ENCODE measurements at regions not wholly inside any gene's neighbourhood (a gene's known extent, or its start where the extent isn't known, plus 50 kb on each side); places are given as distances from the start of the nearest gene placed in this dataset.

DNA sequence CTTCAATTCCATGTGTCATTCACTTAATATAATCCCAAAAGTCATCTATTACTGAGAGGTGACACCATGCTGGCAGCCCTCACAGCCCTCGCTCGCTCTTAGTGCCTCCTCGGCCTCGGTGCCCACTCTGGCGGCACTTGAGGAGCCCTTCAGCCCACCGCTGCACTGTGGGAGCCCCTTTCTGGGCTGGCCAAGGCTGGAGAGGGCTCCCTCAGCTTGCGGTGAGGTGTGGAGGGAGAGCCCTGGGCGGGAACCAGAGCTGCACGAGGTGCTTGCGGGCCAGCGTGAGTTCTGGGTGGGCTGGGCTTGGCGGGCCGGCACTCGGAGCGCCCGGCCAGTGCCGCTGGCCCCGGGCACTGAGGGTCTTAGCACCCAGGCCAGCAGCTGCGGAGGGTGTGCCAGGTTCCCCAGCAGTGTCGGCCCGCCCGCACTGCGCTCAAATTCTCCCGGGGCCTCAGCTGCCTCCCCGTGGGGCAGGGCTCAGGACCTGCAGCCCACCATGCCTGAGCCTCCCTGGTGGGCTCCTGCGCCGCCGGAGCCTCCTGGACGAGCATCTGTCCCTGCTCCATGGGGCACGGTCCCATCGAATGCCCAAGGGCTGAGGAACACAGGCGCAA, 374.1 kb downstream of the ELAVL2 start:
- no peaks in the 10 kb centered on the region for H3K9me3 ChIP-seq (ENCODE audit: control insufficient read depth, low read depth, low read length)
- FAIRE-seq (no peak), DNase-seq (ENCODE audit: low read depth, low spot score) (no peak)
- H3K27me3 ChIP-seq (ENCODE audit: control insufficient read depth, extremely low read depth, insufficient read depth, low read length) = no peaks in the 10 kb centered on the region
- H3K27ac ChIP-seq (ENCODE audit: control insufficient read depth, insufficient read depth, low read length) = no peak overlapping the region
- H3K4me2 ChIP-seq (ENCODE audit: control insufficient read depth, extremely low read depth, insufficient read depth, low read depth, low read length) = no peak overlapping the region
- no peaks in the 10 kb centered on the region for H3K4me1 ChIP-seq (ENCODE audit: control insufficient read depth, extremely low read depth, insufficient read depth, low read length)
- dilution Hi-C loops (cut with MboI; ENCODE audit: extremely low pct_ligation_motif_present, low sequenced_read_pairs) = no loop called here
- H3K79me2 ChIP-seq (ENCODE audit: control insufficient read depth, insufficient read depth, low read length) = no peaks in the 10 kb centered on the region
- no peaks in the 10 kb centered on the region for H3K36me3 ChIP-seq (ENCODE audit: control insufficient read depth in 2 of 2, extremely low read depth in 1 of 2, insufficient read depth in 2 of 2, low read length in 2 of 2)
- TF ChIP-seq EZH2 (IDR thresholded peaks at IDR 0.05; ENCODE audit: low read length) = no peak
- TF ChIP-seq CTCF (optimal IDR thresholded peaks at IDR 0.05 in 1 of 3, IDR thresholded peaks at IDR 0.05 in 1 of 3, conservative IDR thresholded peaks at IDR 0.05 in 1 of 3; ENCODE audit: extremely low read depth in 1 of 3, insufficient read depth in 2 of 3, low read length in 3 of 3) = no peak
- H3K9ac ChIP-seq (ENCODE audit: control insufficient read depth, extremely low read depth, insufficient read depth, low read length) = no peak overlapping the region
- H4K20me1 ChIP-seq (ENCODE audit: control insufficient read depth, extremely low read depth, insufficient read depth, low read length) = no peaks in the 10 kb centered on the region
- H3K9me1 ChIP-seq (ENCODE audit: control insufficient read depth, extremely low read depth, insufficient read depth, low read length) = no peaks in the 10 kb centered on the region
- H2AFZ ChIP-seq (ENCODE audit: control insufficient read depth, low read length) = no peak overlapping the region
- H3K4me3 ChIP-seq (ENCODE audit: control insufficient read depth in 2 of 3, extremely low read depth in 1 of 3, insufficient read depth in 2 of 3, low read depth in 1 of 3, low read length in 3 of 3) = no peak overlapping the region

DNA sequence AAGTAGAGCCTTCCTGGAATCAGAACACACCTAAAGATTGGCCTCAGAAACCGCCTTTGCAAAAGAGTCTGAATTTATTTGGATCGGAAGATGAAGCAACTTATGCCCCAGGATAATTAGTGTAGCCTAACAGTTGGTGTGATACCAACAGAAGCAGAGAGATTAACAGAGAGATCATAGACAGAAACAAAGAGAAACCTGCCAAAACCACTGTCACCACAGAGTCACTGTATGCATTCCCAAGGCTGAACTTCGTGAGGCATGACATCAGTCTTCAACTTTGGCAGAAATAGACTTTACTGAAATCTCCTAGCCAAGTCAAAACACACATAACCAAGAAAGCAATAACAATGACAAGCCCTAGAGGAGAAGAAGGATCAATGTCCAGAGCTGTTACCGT, 361.8 kb downstream of the ELAVL2 start:
- no peaks in the 10 kb centered on the region for H3K9me3 ChIP-seq (ENCODE audit: control insufficient read depth, low read depth, low read length)
- no peak for FAIRE-seq
- dilution Hi-C loops (cut with MboI; ENCODE audit: extremely low pct_ligation_motif_present, low sequenced_read_pairs) = no loop called here

More for the DNA sequence above, 361.8 kb downstream of the ELAVL2 start:
- Histone ChIP-seq H2AFZ (ENCODE audit: control insufficient read depth, low read length) (no peak overlapping the region), H3K27ac (ENCODE audit: control insufficient read depth, insufficient read depth, low read length) (no peak overlapping the region), H3K9ac (ENCODE audit: control insufficient read depth, extremely low read depth, insufficient read depth, low read length) (no peak overlapping the region), H3K4me1 (ENCODE audit: control insufficient read depth, extremely low read depth, insufficient read depth, low read length) (no peaks in the 10 kb centered on the region), H3K4me2 (ENCODE audit: control insufficient read depth, extremely low read depth, insufficient read depth, low read depth, low read length) (no peak overlapping the region), H3K9me1 (ENCODE audit: control insufficient read depth, extremely low read depth, insufficient read depth, low read length) (no peaks in the 10 kb centered on the region), H3K79me2 (ENCODE audit: control insufficient read depth, insufficient read depth, low read length) (no peaks in the 10 kb centered on the region), H4K20me1 (ENCODE audit: control insufficient read depth, extremely low read depth, insufficient read depth, low read length) (no peaks in the 10 kb centered on the region), H3K27me3 (ENCODE audit: control insufficient read depth, extremely low read depth, insufficient read depth, low read length) (no peaks in the 10 kb centered on the region), H3K4me3 (ENCODE audit: control insufficient read depth in 2 of 3, extremely low read depth in 1 of 3, insufficient read depth in 2 of 3, low read depth in 1 of 3, low read length in 3 of 3) (no peak overlapping the region), H3K36me3 (ENCODE audit: control insufficient read depth in 2 of 2, extremely low read depth in 1 of 2, insufficient read depth in 2 of 2, low read length in 2 of 2) (no peaks in the 10 kb centered on the region)
- DNase-seq (ENCODE audit: low read depth, low spot score) = no peak
- no peak for TF ChIP-seq CTCF (optimal IDR thresholded peaks at IDR 0.05 in 1 of 3, IDR thresholded peaks at IDR 0.05 in 1 of 3, conservative IDR thresholded peaks at IDR 0.05 in 1 of 3; ENCODE audit: extremely low read depth in 1 of 3, insufficient read depth in 2 of 3, low read length in 3 of 3)
- no peak for TF ChIP-seq EZH2 (IDR thresholded peaks at IDR 0.05; ENCODE audit: low read length)
